Stomach (tissue), 8 donors: ENCODE measurements at regions not wholly inside any gene's neighbourhood (a gene's known extent, or its start where the extent isn't known, plus 50 kb on each side); places are given as distances from the start of the nearest gene placed in this dataset.

Source experiments
- DNase-seq, 2 donors: peaks; one replicate each; pipeline versions ENCODE4 v3.0.0 to v3.0.0-alpha.2; 2013 to 2019
- H3K27ac ChIP-seq, 5 donors: fragments of 200-600 bp in 4 of 5; sonication (generic) in 4 of 5; one replicate each; pipeline ENCODE4 v1.5.1; 2013 to 2019; ENCODE audit warnings: mild to moderate bottlenecking in 1 of 5, moderate library complexity in 1 of 5
- H3K27me3 ChIP-seq, 3 donors: fragments of 200-600 bp; sonication (generic); one replicate each; pipeline ENCODE4 v1.5.1; 2017 to 2019; ENCODE audit warnings: mixed run types in 1 of 3
- H3K36me3 ChIP-seq, 4 donors: fragments of 200-600 bp; sonication (generic); 1 replicate in 3 of 4; 2 replicates in 1 of 4; pipeline ENCODE4 v1.5.1; 2016 to 2019
- H3K4me1 ChIP-seq, 4 donors: fragments of 200-600 bp; sonication (generic); one replicate each; pipeline ENCODE4 v1.5.1; 2016 to 2019
- H3K4me3 ChIP-seq, 4 donors: fragments of 200-600 bp; sonication (generic) in 3 of 4; one replicate each; pipeline ENCODE4 v1.5.1; 2016 to 2019; ENCODE audit warnings: mild to moderate bottlenecking in 1 of 4
- H3K9me3 ChIP-seq, 4 donors: fragments of 200-600 bp; sonication (generic); one replicate each; pipeline ENCODE4 v1.5.1; 2016 to 2019
- EP300 ChIP-seq: sonication (generic); formaldehyde crosslinking; IDR thresholded peaks from one replicate; pipeline ENCODE4 v1.6.1; 2017; ENCODE audit warnings: antibody characterized with exemption
- POLR2A ChIP-seq, 4 donors: fragments of 450-650 bp; IDR thresholded peaks; one replicate each; pipeline ENCODE4 v1.6.1; 2016; ENCODE audit warnings: antibody characterized with exemption in 4 of 4, control low read depth in 2 of 4, mild to moderate bottlenecking in 1 of 4, moderate library complexity in 1 of 4
- POLR2AphosphoS5 ChIP-seq, 3 donors: sonication (generic); formaldehyde crosslinking; IDR thresholded peaks; one replicate each; pipeline ENCODE4 v1.6.1; 2016; ENCODE audit warnings: antibody characterized with exemption in 3 of 3
- WGBS, 5 donors: extraction: QIAGEN DNeasy Blood & Tissue Kit in 3 of 5; methylation state at CpG; one replicate each; pipeline versions ENCODE4 v1.1.5 to v1.1.7; 2013 to 2018; 5-methylcytosine and 5-hydroxymethylcytosine counted together
- intact Hi-C: fragments of 100-400 bp; cut with DNase I; formaldehyde crosslinking; loops from one replicate; pipeline ENCODE4 v1.15.1; 2023; ENCODE audit warnings: low total_unique reads
- TF ChIP-seq, protein P1 (sequence below), 7 experiments: fragments of 450-650 bp in 4 of 7; fragments of 200-600 bp in 3 of 7; sonication (generic) in 3 of 7; IDR thresholded peaks; one replicate each; pipeline ENCODE4 v1.5.1; 2016 to 2019; ENCODE audit warnings: antibody characterized with exemption in 7 of 7, control low read depth in 2 of 7, mild to moderate bottlenecking in 1 of 7
- donor health status: healthy with polysubstance abuse.
- donor health status: Bipolar disorder and iron deficiency.
- donor health status: healthy.

- Histone ChIP-seq H3K9me3 (no peaks in the 10 kb centered on the region), H3K4me3 (no peak overlapping the region), H3K36me3 (no peaks in the 10 kb centered on the region), H3K27me3 (no peaks in the 10 kb centered on the region), H3K4me1 (no peaks in the 10 kb centered on the region), H3K27ac (no peak overlapping the region)
- intact Hi-C loops = no loop called here
- DNase-seq = no peak
- WGBS, 5 donors = 61 to 79% (median 67%) methylated on average over 1 of the region's 1 CpG
- TF ChIP-seq, protein P1, sequence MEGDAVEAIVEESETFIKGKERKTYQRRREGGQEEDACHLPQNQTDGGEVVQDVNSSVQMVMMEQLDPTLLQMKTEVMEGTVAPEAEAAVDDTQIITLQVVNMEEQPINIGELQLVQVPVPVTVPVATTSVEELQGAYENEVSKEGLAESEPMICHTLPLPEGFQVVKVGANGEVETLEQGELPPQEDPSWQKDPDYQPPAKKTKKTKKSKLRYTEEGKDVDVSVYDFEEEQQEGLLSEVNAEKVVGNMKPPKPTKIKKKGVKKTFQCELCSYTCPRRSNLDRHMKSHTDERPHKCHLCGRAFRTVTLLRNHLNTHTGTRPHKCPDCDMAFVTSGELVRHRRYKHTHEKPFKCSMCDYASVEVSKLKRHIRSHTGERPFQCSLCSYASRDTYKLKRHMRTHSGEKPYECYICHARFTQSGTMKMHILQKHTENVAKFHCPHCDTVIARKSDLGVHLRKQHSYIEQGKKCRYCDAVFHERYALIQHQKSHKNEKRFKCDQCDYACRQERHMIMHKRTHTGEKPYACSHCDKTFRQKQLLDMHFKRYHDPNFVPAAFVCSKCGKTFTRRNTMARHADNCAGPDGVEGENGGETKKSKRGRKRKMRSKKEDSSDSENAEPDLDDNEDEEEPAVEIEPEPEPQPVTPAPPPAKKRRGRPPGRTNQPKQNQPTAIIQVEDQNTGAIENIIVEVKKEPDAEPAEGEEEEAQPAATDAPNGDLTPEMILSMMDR (IDR thresholded peaks at IDR 0.05) = no peak
- TF ChIP-seq EP300 (no peak), POLR2AphosphoS5 (IDR thresholded peaks at IDR 0.05) (no peak), POLR2A (IDR thresholded peaks at IDR 0.05) (no peak)
Observed at GRCh38 chr3:101966226-101966625, 116.9 kb downstream of the NFKBIZ start.

- no peak for TF ChIP-seq POLR2AphosphoS5 (IDR thresholded peaks at IDR 0.05)
- no peak for TF ChIP-seq POLR2A (IDR thresholded peaks at IDR 0.05)
- TF ChIP-seq EP300 = no peak
- TF ChIP-seq, protein P1 (IDR thresholded peaks at IDR 0.05) = no peak
- intact Hi-C loops = no loop called here
Observed at GRCh38 chr3:101970212-101970611, 120.9 kb downstream of the NFKBIZ start.

DNA sequence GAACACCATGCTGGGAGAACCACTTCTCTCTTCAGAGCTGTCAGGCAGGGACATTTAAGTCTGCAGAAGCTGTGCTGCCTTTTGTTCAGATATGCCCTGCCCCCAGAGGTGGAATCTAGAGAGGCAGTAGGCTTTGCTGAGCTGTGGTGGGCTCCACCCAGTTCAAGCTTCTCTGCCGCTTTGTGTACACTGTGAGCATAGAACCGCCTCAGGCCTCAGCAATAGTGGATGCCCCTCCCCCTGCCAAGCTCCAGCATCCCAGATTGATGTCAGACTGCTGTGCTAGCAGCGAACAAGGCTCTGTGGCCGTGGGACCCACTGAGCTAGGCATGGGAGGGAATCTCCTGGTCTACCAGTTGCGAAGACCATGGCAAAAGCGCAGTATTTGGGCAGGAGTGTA, 121.6 kb downstream of the NFKBIZ start:
- TF ChIP-seq, protein P1 (IDR thresholded peaks at IDR 0.05) = no peak
- TF ChIP-seq EP300 = no peak
- TF ChIP-seq POLR2AphosphoS5 (IDR thresholded peaks at IDR 0.05) = no peak
- TF ChIP-seq POLR2A (IDR thresholded peaks at IDR 0.05) = no peak
- no peak overlapping the region for H3K27ac ChIP-seq
- WGBS, 5 donors = 87 to 97% (median 94%) methylated on average over 5 to 6 of the region's 6 CpGs
- no peaks in the 10 kb centered on the region for H3K36me3 ChIP-seq
- H3K9me3 ChIP-seq = no peaks in the 10 kb centered on the region
- DNase-seq = no peak
- H3K4me3 ChIP-seq = no peak overlapping the region
- intact Hi-C loops = no loop called here
- H3K27me3 ChIP-seq = no peaks in the 10 kb centered on the region
- no peaks in the 10 kb centered on the region for H3K4me1 ChIP-seq

More at GRCh38 chr3:101970212-101970611, 120.9 kb downstream of the NFKBIZ start:
- no peak for DNase-seq
- Histone ChIP-seq H3K4me3 (no peak overlapping the region), H3K27me3 (no peaks in the 10 kb centered on the region), H3K4me1 (no peaks in the 10 kb centered on the region), H3K36me3 (no peaks in the 10 kb centered on the region), H3K27ac (no peak overlapping the region), H3K9me3 (no peaks in the 10 kb centered on the region)
- 96 to 98% (median 96%) methylated on average over 4 of the region's 4 CpGs for WGBS, 5 donors

DNA sequence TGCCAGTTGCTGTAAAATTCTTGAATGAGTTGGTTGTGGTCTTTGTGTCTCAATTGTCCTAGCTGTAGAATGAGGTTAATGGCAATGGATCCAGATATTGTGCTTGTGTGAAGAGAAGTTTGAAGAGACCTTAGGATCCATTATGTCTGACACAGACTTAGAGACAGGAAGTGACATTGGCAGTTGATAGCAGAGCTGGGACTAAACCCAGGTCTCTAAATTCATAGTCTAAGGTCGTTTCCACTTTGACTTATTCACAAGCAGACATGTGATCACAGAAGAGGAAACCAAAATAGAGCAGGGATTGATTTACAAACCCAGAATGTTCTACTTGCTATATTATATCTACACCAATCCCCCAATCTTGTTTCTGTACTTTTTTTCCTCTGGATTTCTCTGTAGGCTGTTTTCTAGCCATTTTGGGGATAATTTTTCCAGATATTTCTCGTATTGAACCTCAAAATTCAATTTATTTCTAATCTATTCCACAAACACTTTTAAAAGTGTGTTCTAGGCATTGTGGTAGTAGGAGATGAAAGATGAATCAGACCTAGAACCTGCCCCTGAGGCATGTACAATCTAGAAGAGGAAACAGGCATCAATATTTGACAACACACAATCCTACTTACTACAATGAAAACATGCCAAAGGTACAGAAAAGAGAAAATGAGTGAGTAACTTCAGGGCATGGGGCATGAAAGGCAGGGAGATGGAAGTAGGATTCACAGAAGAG, 123.3 kb downstream of the NFKBIZ start:
- intact Hi-C loops = no loop called here
- Histone ChIP-seq H3K9me3 (no peaks in the 10 kb centered on the region), H3K27ac (no peak overlapping the region), H3K4me3 (no peak overlapping the region), H3K36me3 (no peaks in the 10 kb centered on the region), H3K4me1 (no peaks in the 10 kb centered on the region), H3K27me3 (no peaks in the 10 kb centered on the region)
- TF ChIP-seq POLR2A (IDR thresholded peaks at IDR 0.05) (no peak), POLR2AphosphoS5 (IDR thresholded peaks at IDR 0.05) (no peak), EP300 (no peak)
- TF ChIP-seq, protein P1 (IDR thresholded peaks at IDR 0.05) = no peak
- 61 to 80% (median 68%) methylated on average over 2 of the region's 2 CpGs for WGBS, 5 donors
- DNase-seq = no peak
